ENCODE measurements at regions not wholly inside any gene's neighbourhood (a gene's known extent, or its start where the extent isn't known, plus 50 kb on each side); places are given as distances from the start of the nearest gene placed in this dataset.

- DNase-seq: no peak
Observed at GRCh38 chr20:51917886-51918535, 115.7 kb upstream of the SALL4 start.

GRCh38 chr20:51916244-51916643 is 113.9 kb upstream of the SALL4 start:
- DNase-seq: no peak

GRCh38 chr20:51914758-51915157 is 112.4 kb upstream of the SALL4 start:
- no peak for DNase-seq

GRCh38 chr20:51910321-51911050 is 108.2 kb upstream of the SALL4 start:
- DNase-seq: no peak

- no peak for DNase-seq
Observed at GRCh38 chr20:51906679-51907078, 104.4 kb upstream of the SALL4 start.

GRCh38 chr20:51906049-51906448 is 103.7 kb upstream of the SALL4 start:
- DNase-seq: no peak

- DNase-seq: no peak
Observed at GRCh38 chr20:51902933-51903332, 100.6 kb upstream of the SALL4 start.

GRCh38 chr20:51900443-51900842 is 98.1 kb upstream of the SALL4 start:
- DNase-seq: no peak

GRCh38 chr20:51899674-51900073 is 97.4 kb upstream of the SALL4 start:
- DNase-seq: no peak

- no peak for DNase-seq
Observed at GRCh38 chr20:51898788-51899187, 96.5 kb upstream of the SALL4 start.

- no peak for DNase-seq
Observed at GRCh38 chr20:51894619-51895018, 92.3 kb upstream of the SALL4 start.

GRCh38 chr20:51894201-51894600 is 91.9 kb upstream of the SALL4 start:
- no peak for DNase-seq

- no peak for DNase-seq
Observed at GRCh38 chr20:51893723-51894122, 91.4 kb upstream of the SALL4 start.

- DNase-seq: no peak
Observed at GRCh38 chr20:51890003-51890402, 87.7 kb upstream of the SALL4 start.

GRCh38 chr20:51889466-51889865 is 87.1 kb upstream of the SALL4 start:
- DNase-seq: no peak

GRCh38 chr20:51888291-51888690 is 86.0 kb upstream of the SALL4 start:
- DNase-seq: no peak

- DNase-seq: no peak
Observed at GRCh38 chr20:51886891-51887608, 84.7 kb upstream of the SALL4 start.

GRCh38 chr20:51886341-51886740 is 84.0 kb upstream of the SALL4 start:
- DNase-seq: no peak

GRCh38 chr20:51884561-51884960 is 82.2 kb upstream of the SALL4 start:
- DNase-seq: no peak

- DNase-seq: no peak
Observed at GRCh38 chr20:51880188-51880587, 77.9 kb upstream of the SALL4 start.

- DNase-seq: no peak
Observed at GRCh38 chr20:51876313-51876940, 74.1 kb upstream of the SALL4 start.

GRCh38 chr20:51873652-51874051 is 71.3 kb upstream of the SALL4 start:
- DNase-seq: no peak

- DNase-seq: no peak
Observed at GRCh38 chr20:51871943-51872342, 69.6 kb upstream of the SALL4 start.

- no peak for DNase-seq
Observed at GRCh38 chr20:51869002-51869401, 66.7 kb upstream of the SALL4 start.

Data from stimulated activated CD4-positive, alpha-beta T cell treated with anti-CD3 and anti-CD28 coated beads, Interleukin-12 subunit alpha, Interleukin-12 subunit beta, amount 100 ng/mL, for 4 hours (primary cell).